ENCODE measurements at regions not wholly inside any gene's neighbourhood (a gene's known extent, or its start where the extent isn't known, plus 50 kb on each side); places are given as distances from the start of the nearest gene placed in this dataset.

- TF ChIP-seq, protein P1, sequence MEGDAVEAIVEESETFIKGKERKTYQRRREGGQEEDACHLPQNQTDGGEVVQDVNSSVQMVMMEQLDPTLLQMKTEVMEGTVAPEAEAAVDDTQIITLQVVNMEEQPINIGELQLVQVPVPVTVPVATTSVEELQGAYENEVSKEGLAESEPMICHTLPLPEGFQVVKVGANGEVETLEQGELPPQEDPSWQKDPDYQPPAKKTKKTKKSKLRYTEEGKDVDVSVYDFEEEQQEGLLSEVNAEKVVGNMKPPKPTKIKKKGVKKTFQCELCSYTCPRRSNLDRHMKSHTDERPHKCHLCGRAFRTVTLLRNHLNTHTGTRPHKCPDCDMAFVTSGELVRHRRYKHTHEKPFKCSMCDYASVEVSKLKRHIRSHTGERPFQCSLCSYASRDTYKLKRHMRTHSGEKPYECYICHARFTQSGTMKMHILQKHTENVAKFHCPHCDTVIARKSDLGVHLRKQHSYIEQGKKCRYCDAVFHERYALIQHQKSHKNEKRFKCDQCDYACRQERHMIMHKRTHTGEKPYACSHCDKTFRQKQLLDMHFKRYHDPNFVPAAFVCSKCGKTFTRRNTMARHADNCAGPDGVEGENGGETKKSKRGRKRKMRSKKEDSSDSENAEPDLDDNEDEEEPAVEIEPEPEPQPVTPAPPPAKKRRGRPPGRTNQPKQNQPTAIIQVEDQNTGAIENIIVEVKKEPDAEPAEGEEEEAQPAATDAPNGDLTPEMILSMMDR (conservative IDR thresholded peaks at IDR 0.05 in 1 of 2, IDR thresholded peaks at IDR 0.05 in 1 of 2; ENCODE audit: low read depth in 1 of 2, low read length in 2 of 2) = no peak
- TF ChIP-seq EZH2 (IDR thresholded peaks at IDR 0.05; ENCODE audit: low read length, missing control alignments) = no peak
Observed at GRCh38 chr11:92607969-92608722, 361.3 kb upstream of the MTNR1B start.
